SU-DHL-6 (cell line): ENCODE measurements at regions not wholly inside any gene's neighbourhood (a gene's known extent, or its start where the extent isn't known, plus 50 kb on each side); places are given as distances from the start of the nearest gene placed in this dataset.

ENCODE experiments used
- H2AFZ ChIP-seq: fragments of 200-600 bp; sonication (generic); 2 replicates; pipeline ENCODE4 v1.6.1; 2014; ENCODE audit warnings: low read depth, mild to moderate bottlenecking, moderate library complexity, mixed read lengths, antibody characterized with exemption, low read length; ENCODE audit not compliant: severe bottlenecking
- H3F3A ChIP-seq: fragments of 200-600 bp; shearing (Covaris generic); 2 replicates; pipeline ENCODE4 v1.6.0; 2016; ENCODE audit warnings: antibody characterized with exemption, mild to moderate bottlenecking; ENCODE audit not compliant: insufficient read depth
- H3K27ac ChIP-seq: fragments of 200-600 bp; sonication (generic); 2 replicates; pipeline ENCODE4 v1.5.1; 2016; ENCODE audit warnings: low read depth, mild to moderate bottlenecking, low read length, moderate library complexity, mixed read lengths
- H3K27me3 ChIP-seq: fragments of 200-600 bp; sonication (generic), shearing (Covaris generic); 2 replicates; pipeline ENCODE4 v1.6.0; 2014; ENCODE audit warnings: mild to moderate bottlenecking, low read length
- H3K36me3 ChIP-seq: fragments of 200-600 bp; sonication (generic); 2 replicates; pipeline ENCODE4 v1.6.1; 2014; ENCODE audit warnings: mild to moderate bottlenecking, low read length, mixed read lengths
- H3K4me2 ChIP-seq: fragments of 300-600, 200-600 bp; shearing (Covaris generic), sonication (generic); 2 replicates; pipeline ENCODE4 v1.6.0; 2014; ENCODE audit warnings: low read length, low read depth, mild to moderate bottlenecking; ENCODE audit not compliant: poor library complexity, severe bottlenecking
- H3K4me3 ChIP-seq: fragments of 200-600 bp; sonication (generic); 2 replicates; pipeline ENCODE4 v1.5.1; 2014; ENCODE audit warnings: antibody characterized with exemption, low read length, mild to moderate bottlenecking, mixed read lengths; ENCODE audit not compliant: insufficient read depth, poor library complexity, severe bottlenecking
- H3K79me2 ChIP-seq: fragments of 200-600 bp; sonication (generic); 2 replicates; pipeline ENCODE4 v1.6.1; 2014; ENCODE audit warnings: mild to moderate bottlenecking, low read length, moderate library complexity; ENCODE audit not compliant: insufficient read depth
- H3K9ac ChIP-seq: fragments of 200-600 bp; sonication (generic); 2 replicates; pipeline ENCODE4 v1.7.0; 2014; ENCODE audit warnings: mild to moderate bottlenecking, low read length
- H3K9me2 ChIP-seq: fragments of 200-600 bp; sonication (generic); replicated peaks from 2 replicates; pipeline ENCODE4 v1.6.1; 2014; ENCODE audit warnings: low read length; ENCODE audit not compliant: insufficient read depth
- H3K9me3 ChIP-seq: fragments of 200-600 bp; sonication (generic); 2 replicates; pipeline ENCODE4 v1.6.1; 2014; ENCODE audit warnings: low read length, mixed read lengths; ENCODE audit not compliant: insufficient read depth
- H4K20me1 ChIP-seq: fragments of 200-600 bp; sonication (generic); 2 replicates; pipeline ENCODE4 v1.6.1; 2014; ENCODE audit warnings: low read depth, mild to moderate bottlenecking, antibody characterized with exemption, low read length, moderate library complexity, mixed read lengths
- CTCF ChIP-seq: fragments of 200-600 bp; sonication (generic); IDR thresholded peaks from one replicate; pipeline ENCODE4 v1.5.1; 2017; ENCODE audit warnings: antibody characterized with exemption, mild to moderate bottlenecking, low read length, moderate library complexity; ENCODE audit not compliant: insufficient read depth, poor library complexity, severe bottlenecking
- EZH2phosphoT487 ChIP-seq: fragments of 200-600 bp; sonication (generic), shearing (Covaris generic); conservative IDR thresholded peaks from 2 replicates; pipeline ENCODE4 v1.6.1; 2018; ENCODE audit warnings: mild to moderate bottlenecking, antibody characterized with exemption, low read length, moderate library complexity, mixed read lengths

GRCh38 chr17:74117087-74117698 is 86.3 kb upstream of the RPL38 start:
- Histone ChIP-seq H3F3A (no peaks in the 10 kb centered on the region), H3K36me3 (no peaks in the 10 kb centered on the region), H3K9me3 (no peaks in the 10 kb centered on the region), H3K79me2 (no peaks in the 10 kb centered on the region), H3K27me3 (no peaks in the 10 kb centered on the region), H3K4me2 (no peak overlapping the region), H3K4me3 (no peak overlapping the region), H3K27ac (no peak overlapping the region), H2AFZ (no peak overlapping the region), H3K9me2 (no peaks in the 10 kb centered on the region), H3K9ac (no peak overlapping the region), H4K20me1 (no peaks in the 10 kb centered on the region)
- TF ChIP-seq CTCF, result no peak
- no peak for TF ChIP-seq EZH2phosphoT487

GRCh38 chr17:74117999-74118421 is 85.5 kb upstream of the RPL38 start:
- no peaks in the 10 kb centered on the region for H3K9me2 ChIP-seq
- no peak overlapping the region for H3K27ac ChIP-seq
- H3K4me2 ChIP-seq, result no peak overlapping the region
- H3F3A ChIP-seq, result no peaks in the 10 kb centered on the region
- no peaks in the 10 kb centered on the region for H3K36me3 ChIP-seq
- H3K27me3 ChIP-seq, result no peaks in the 10 kb centered on the region
- no peaks in the 10 kb centered on the region for H3K9me3 ChIP-seq
- H2AFZ ChIP-seq, result no peak overlapping the region
- H3K79me2 ChIP-seq, result no peaks in the 10 kb centered on the region
- H4K20me1 ChIP-seq, result no peaks in the 10 kb centered on the region
- no peak overlapping the region for H3K9ac ChIP-seq
- H3K4me3 ChIP-seq, result no peak overlapping the region
- TF ChIP-seq CTCF (no peak), EZH2phosphoT487 (no peak)

GRCh38 chr17:74118504-74118903 is 85.0 kb upstream of the RPL38 start:
- H2AFZ ChIP-seq, result no peak overlapping the region
- H3K9me2 ChIP-seq, result no peaks in the 10 kb centered on the region
- no peak overlapping the region for H3K4me2 ChIP-seq
- H3K9me3 ChIP-seq, result no peaks in the 10 kb centered on the region
- no peaks in the 10 kb centered on the region for H3K79me2 ChIP-seq
- no peaks in the 10 kb centered on the region for H3K36me3 ChIP-seq
- H3K27me3 ChIP-seq, result no peaks in the 10 kb centered on the region
- no peak overlapping the region for H3K4me3 ChIP-seq
- H3F3A ChIP-seq, result no peaks in the 10 kb centered on the region
- no peak overlapping the region for H3K9ac ChIP-seq
- H3K27ac ChIP-seq, result no peak overlapping the region
- TF ChIP-seq EZH2phosphoT487 (no peak), CTCF (no peak)
- H4K20me1 ChIP-seq, result no peaks in the 10 kb centered on the region
